ENCODE measurements at regions not wholly inside any gene's neighbourhood (a gene's known extent, or its start where the extent isn't known, plus 50 kb on each side); places are given as distances from the start of the nearest gene placed in this dataset.
"Not testable (repeated sequence)": the region's sequence is repeated elsewhere in the genome, so short reads cannot be mapped to it uniquely, and the experiment has no call there.

- peaks cover 35% of the 10 kb centered on the region for H3K4me1 Mint-ChIP-seq (ENCODE audit: low read depth)
- intact Hi-C loops (cut with micrococcal nuclease): loop anchor here (10.0 kb wide), 1 partner anchor 85 kb away; no protein-coding TSS in a partner anchor
- H3K9me3 Mint-ChIP-seq: peaks cover 7% of the 10 kb centered on the region
- no peaks in the 10 kb centered on the region for H3K36me3 Mint-ChIP-seq (ENCODE audit: low read depth)
- peak overlapping the region; percentile 77 for H3K27ac Mint-ChIP-seq
- H3K27me3 Mint-ChIP-seq: no peaks in the 10 kb centered on the region
- H3K4me3 Mint-ChIP-seq: no peak overlapping the region
These were observed 152.3 kb downstream of the HSD17B3 start for GRCh38 chr9:96149533-96150280.

DNA sequence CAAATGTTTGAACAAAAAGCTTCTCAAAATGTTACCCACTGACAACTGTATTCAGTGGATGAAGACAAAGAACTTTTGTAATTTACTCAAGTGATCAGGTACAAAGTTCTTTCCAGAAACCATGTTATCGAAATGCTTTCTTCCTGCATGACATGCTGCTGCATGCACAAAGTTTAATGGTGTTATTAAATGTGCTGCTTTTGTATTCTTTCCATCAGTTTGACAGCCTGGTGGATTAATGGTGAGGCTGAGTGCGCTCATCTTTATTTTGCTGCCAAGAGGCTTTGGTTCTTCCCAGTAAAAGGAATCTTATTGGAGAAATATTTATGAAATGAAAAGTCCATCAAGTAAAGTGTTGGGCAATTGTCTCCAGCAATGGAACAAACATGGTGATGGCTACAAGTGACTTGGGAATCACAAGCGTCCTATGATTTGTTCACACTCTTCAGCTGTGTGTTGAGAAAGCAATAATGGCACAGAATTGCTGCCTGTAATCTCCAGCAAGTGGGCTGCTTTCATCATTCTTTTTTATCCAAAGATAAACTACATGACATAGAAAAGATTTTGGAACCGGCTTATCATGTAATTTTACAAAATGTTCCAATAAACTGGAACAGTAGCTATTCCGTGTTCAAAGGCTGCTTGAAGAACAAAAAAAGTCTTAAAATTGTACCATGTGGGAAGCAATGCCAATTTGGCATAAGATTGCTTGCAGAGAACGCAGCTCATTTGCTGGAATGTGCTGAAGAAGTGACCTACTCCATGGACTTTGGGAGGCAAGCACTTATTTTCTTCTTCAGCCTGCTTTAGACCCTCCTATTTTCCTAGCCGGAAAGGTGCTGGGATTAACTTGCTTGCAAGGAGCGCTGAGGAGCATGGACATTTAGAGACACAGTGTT lies 153.1 kb downstream of the HSD17B3 start:
- Mint-ChIP-seq H3K9me3 (peaks cover 7% of the 10 kb centered on the region), H3K4me1 (ENCODE audit: low read depth) (peaks cover 40% of the 10 kb centered on the region), H3K27ac (no peak overlapping the region), H3K36me3 (ENCODE audit: low read depth) (no peaks in the 10 kb centered on the region), H3K27me3 (no peaks in the 10 kb centered on the region), H3K4me3 (no peak overlapping the region)
- intact Hi-C loops (cut with micrococcal nuclease): loop anchor here (10.0 kb wide), 1 partner anchor 84 kb away; no protein-coding TSS in a partner anchor

- Mint-ChIP-seq H3K4me1 (ENCODE audit: low read depth) (peaks cover 47% of the 10 kb centered on the region), H3K4me3 (peak overlapping the region; percentile 43), H3K27ac (peak overlapping the region; percentile 82)
- not testable (repeated sequence) for H3K36me3 Mint-ChIP-seq (ENCODE audit: low read depth); H3K27me3 Mint-ChIP-seq; H3K9me3 Mint-ChIP-seq
- intact Hi-C loops (cut with micrococcal nuclease): loop anchor here (10.0 kb wide), 1 partner anchor 82 kb away; no protein-coding TSS in a partner anchor
These were observed 154.9 kb downstream of the HSD17B3 start for GRCh38 chr9:96147029-96147428.

- H3K4me1 Mint-ChIP-seq (ENCODE audit: low read depth): peaks cover 56% of the 10 kb centered on the region
- H3K27me3 Mint-ChIP-seq: no peaks in the 10 kb centered on the region
- peaks cover 5% of the 10 kb centered on the region for H3K9me3 Mint-ChIP-seq
- H3K4me3 Mint-ChIP-seq: no peak overlapping the region
- H3K36me3 Mint-ChIP-seq (ENCODE audit: low read depth): no peaks in the 10 kb centered on the region
- intact Hi-C loops (cut with micrococcal nuclease): loop anchor here (10.0 kb wide), 1 partner anchor 77 kb away; no protein-coding TSS in a partner anchor
- H3K27ac Mint-ChIP-seq: peak overlapping the region; percentile 60
These were observed 160.3 kb downstream of the HSD17B3 start for GRCh38 chr9:96141666-96142065.

- peaks cover 51% of the 10 kb centered on the region for H3K4me1 Mint-ChIP-seq (ENCODE audit: low read depth)
- H3K9me3 Mint-ChIP-seq: no peaks in the 10 kb centered on the region
- no peak overlapping the region for H3K4me3 Mint-ChIP-seq
- peak overlapping the region; percentile 60 for H3K27ac Mint-ChIP-seq
- intact Hi-C loops (cut with micrococcal nuclease): loop anchor here (10.0 kb wide), 1 partner anchor 76 kb away; no protein-coding TSS in a partner anchor
- no peaks in the 10 kb centered on the region for H3K27me3 Mint-ChIP-seq
- H3K36me3 Mint-ChIP-seq (ENCODE audit: low read depth): no peaks in the 10 kb centered on the region
These were observed 160.9 kb downstream of the HSD17B3 start for GRCh38 chr9:96141128-96141474.

- Mint-ChIP-seq H3K9me3 (no peaks in the 10 kb centered on the region), H3K4me3 (no peak overlapping the region), H3K27ac (peak overlapping the region; percentile 74), H3K27me3 (no peaks in the 10 kb centered on the region), H3K36me3 (ENCODE audit: low read depth) (no peaks in the 10 kb centered on the region), H3K4me1 (ENCODE audit: low read depth) (peaks cover 54% of the 10 kb centered on the region)
- intact Hi-C loops (cut with micrococcal nuclease): loop anchor here (10.0 kb wide), 1 partner anchor 76 kb away; no protein-coding TSS in a partner anchor
These were observed 161.5 kb downstream of the HSD17B3 start for GRCh38 chr9:96140296-96141127.

GRCh38 chr9:96139592-96140295 lies 162.2 kb downstream of the HSD17B3 start:
- Mint-ChIP-seq H3K27me3 (no peaks in the 10 kb centered on the region), H3K4me3 (no peak overlapping the region), H3K9me3 (no peaks in the 10 kb centered on the region), H3K27ac (peak overlapping the region; percentile 74), H3K36me3 (ENCODE audit: low read depth) (no peaks in the 10 kb centered on the region), H3K4me1 (ENCODE audit: low read depth) (peaks cover 57% of the 10 kb centered on the region)
- intact Hi-C loops (cut with micrococcal nuclease): loop anchor here (10.0 kb wide), 1 partner anchor 75 kb away; no protein-coding TSS in a partner anchor

- Mint-ChIP-seq H3K4me1 (ENCODE audit: low read depth) (peaks cover 56% of the 10 kb centered on the region), H3K27me3 (no peaks in the 10 kb centered on the region), H3K4me3 (no peak overlapping the region), H3K27ac (no peak overlapping the region), H3K9me3 (peaks cover 4% of the 10 kb centered on the region), H3K36me3 (ENCODE audit: low read depth) (no peaks in the 10 kb centered on the region)
- intact Hi-C loops (cut with micrococcal nuclease): no loop called here
These were observed 163.4 kb downstream of the HSD17B3 start for GRCh38 chr9:96138616-96139015.

DNA sequence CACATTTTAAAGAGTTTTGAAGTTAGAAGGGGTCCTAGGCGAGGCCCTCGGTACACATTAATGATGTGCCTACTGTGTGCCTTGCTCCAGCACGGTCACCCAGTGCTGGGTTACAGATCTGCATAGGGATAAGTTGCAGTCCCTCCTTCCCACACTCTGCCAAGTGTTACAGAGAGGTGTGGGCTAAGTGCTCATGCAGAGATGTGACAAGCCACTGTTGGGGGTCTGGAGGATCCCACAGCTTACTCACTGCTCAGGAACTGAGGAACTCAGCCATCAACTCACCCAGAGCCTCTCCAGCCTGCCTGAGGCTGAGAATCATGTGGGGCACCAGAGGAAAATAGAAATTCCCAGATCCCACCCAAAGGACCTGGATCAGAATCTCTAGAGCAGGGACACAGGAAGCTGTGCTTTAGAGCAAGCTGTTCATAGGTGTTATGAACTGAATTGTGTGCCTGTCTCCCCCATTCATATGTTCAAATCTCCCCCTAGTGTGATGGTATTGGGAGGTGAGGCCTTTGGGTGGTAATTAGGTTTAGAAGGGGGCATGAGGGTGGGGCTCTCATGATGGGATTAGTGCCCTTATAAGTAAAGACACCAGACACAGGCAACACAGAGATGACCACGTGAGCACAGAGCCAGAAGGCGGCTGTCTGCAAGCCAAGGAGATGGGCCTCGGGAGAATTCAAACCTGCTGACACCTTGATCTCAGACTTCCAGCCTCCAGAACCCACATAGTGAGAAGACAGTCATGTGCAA lies 164.1 kb downstream of the HSD17B3 start:
- H3K9me3 Mint-ChIP-seq: peaks cover 12% of the 10 kb centered on the region
- H3K4me1 Mint-ChIP-seq (ENCODE audit: low read depth): peaks cover 62% of the 10 kb centered on the region
- no peaks in the 10 kb centered on the region for H3K36me3 Mint-ChIP-seq (ENCODE audit: low read depth)
- H3K27ac Mint-ChIP-seq: peak overlapping the region; percentile 69
- H3K4me3 Mint-ChIP-seq: no peak overlapping the region
- intact Hi-C loops (cut with micrococcal nuclease): no loop called here
- no peaks in the 10 kb centered on the region for H3K27me3 Mint-ChIP-seq

- Mint-ChIP-seq H3K27ac (peak overlapping the region; percentile 69), H3K27me3 (no peaks in the 10 kb centered on the region), H3K4me1 (ENCODE audit: low read depth) (peaks cover 62% of the 10 kb centered on the region), H3K9me3 (peaks cover 16% of the 10 kb centered on the region), H3K4me3 (no peak overlapping the region), H3K36me3 (ENCODE audit: low read depth) (no peaks in the 10 kb centered on the region)
- intact Hi-C loops (cut with micrococcal nuclease): no loop called here
These were observed 164.8 kb downstream of the HSD17B3 start for GRCh38 chr9:96136992-96137670.

- Mint-ChIP-seq H3K4me1 (ENCODE audit: low read depth) (peaks cover 62% of the 10 kb centered on the region), H3K27me3 (no peaks in the 10 kb centered on the region), H3K4me3 (no peak overlapping the region), H3K36me3 (ENCODE audit: low read depth) (no peaks in the 10 kb centered on the region), H3K27ac (no peak overlapping the region), H3K9me3 (peaks cover 16% of the 10 kb centered on the region)
- intact Hi-C loops (cut with micrococcal nuclease): no loop called here
These were observed 166.2 kb downstream of the HSD17B3 start for GRCh38 chr9:96135753-96136290.

Data from dendritic cell treated with granulocyte-macrophage colony-stimulating factor and Interleukin-4, amounts not matched to agents 40 ng/mL and 50 ng/mL, for 4 days (primary cell).